ENCODE measurements at regions not wholly inside any gene's neighbourhood (a gene's known extent, or its start where the extent isn't known, plus 50 kb on each side); places are given as distances from the start of the nearest gene placed in this dataset.

DNA sequence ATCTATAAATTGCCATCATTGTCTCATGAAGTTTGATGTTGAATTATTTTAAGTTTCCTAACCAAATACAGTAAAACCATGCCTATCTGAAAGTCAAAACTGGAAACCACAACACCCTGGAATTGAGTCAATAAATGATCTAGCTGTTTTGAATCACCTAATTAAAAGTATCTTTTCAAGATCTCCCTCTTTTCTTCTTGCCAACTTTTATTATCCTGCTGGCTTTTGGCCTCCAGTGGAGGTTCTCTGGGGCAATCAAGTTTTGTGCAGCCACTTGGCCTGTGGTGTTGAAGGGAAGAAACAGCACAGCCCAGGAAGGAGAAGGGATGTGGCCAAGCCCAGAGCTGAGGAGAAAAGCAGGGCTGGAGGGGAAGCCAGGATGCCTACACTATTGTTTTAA lies 255.4 kb downstream of the COG6 start:
- DNase-seq = no peak
- Mint-ChIP-seq H3K9me3 (ENCODE audit: low read depth, unreplicated experiment) (no peaks in the 10 kb centered on the region), H3K4me3 (ENCODE audit: low read depth, unreplicated experiment) (no peak overlapping the region), H3K27me3 (ENCODE audit: unreplicated experiment) (no peaks in the 10 kb centered on the region), H3K4me1 (ENCODE audit: low read depth, unreplicated experiment) (no peaks in the 10 kb centered on the region), H3K36me3 (ENCODE audit: insufficient read depth, unreplicated experiment) (no peaks in the 10 kb centered on the region), H3K27ac (ENCODE audit: unreplicated experiment) (no peak overlapping the region)
- intact Hi-C loops (cut with micrococcal nuclease; ENCODE audit: unreplicated experiment) = loop anchor here (10.0 kb wide), 1 partner anchor 126 kb away; no protein-coding TSS in a partner anchor
- no TSS peak for BruUV-seq (replicated peaks)
- TF ChIP-seq, protein P1, sequence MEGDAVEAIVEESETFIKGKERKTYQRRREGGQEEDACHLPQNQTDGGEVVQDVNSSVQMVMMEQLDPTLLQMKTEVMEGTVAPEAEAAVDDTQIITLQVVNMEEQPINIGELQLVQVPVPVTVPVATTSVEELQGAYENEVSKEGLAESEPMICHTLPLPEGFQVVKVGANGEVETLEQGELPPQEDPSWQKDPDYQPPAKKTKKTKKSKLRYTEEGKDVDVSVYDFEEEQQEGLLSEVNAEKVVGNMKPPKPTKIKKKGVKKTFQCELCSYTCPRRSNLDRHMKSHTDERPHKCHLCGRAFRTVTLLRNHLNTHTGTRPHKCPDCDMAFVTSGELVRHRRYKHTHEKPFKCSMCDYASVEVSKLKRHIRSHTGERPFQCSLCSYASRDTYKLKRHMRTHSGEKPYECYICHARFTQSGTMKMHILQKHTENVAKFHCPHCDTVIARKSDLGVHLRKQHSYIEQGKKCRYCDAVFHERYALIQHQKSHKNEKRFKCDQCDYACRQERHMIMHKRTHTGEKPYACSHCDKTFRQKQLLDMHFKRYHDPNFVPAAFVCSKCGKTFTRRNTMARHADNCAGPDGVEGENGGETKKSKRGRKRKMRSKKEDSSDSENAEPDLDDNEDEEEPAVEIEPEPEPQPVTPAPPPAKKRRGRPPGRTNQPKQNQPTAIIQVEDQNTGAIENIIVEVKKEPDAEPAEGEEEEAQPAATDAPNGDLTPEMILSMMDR (IDR thresholded peaks at IDR 0.05; ENCODE audit: unreplicated experiment) = no peak
- CTCF ChIA-PET = no interaction called here

DNA sequence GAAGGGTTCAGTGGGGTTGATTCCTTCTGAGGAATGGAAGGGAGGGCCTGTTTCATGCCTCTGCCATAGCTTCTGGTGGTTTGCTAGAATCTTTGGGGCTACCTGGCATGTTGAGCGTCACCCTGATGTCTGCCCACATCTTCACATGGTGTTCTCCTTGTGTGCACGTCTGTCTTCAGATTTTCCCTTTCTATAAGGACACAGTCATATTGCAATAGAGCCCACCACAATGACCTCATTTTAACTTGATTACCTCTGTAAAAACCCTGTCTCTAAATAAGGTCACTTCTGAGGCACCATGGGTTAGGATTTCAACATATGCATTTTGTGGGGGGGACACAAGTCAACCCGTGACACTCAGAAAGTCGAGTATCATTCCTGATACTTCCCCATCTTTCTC lies 257.9 kb downstream of the COG6 start:
- intact Hi-C loops (cut with micrococcal nuclease; ENCODE audit: unreplicated experiment) = loop anchor here (10.0 kb wide), 1 partner anchor 129 kb away; no protein-coding TSS in a partner anchor
- H3K4me3 Mint-ChIP-seq (ENCODE audit: low read depth, unreplicated experiment) = no peak overlapping the region
- TF ChIP-seq, protein P1 (IDR thresholded peaks at IDR 0.05; ENCODE audit: unreplicated experiment) = no peak
- CTCF ChIA-PET = no interaction called here
- H3K27me3 Mint-ChIP-seq (ENCODE audit: unreplicated experiment) = no peaks in the 10 kb centered on the region
- BruUV-seq (replicated peaks) = no TSS peak
- H3K36me3 Mint-ChIP-seq (ENCODE audit: insufficient read depth, unreplicated experiment) = no peaks in the 10 kb centered on the region
- no peaks in the 10 kb centered on the region for H3K4me1 Mint-ChIP-seq (ENCODE audit: low read depth, unreplicated experiment)
- DNase-seq = no peak
- H3K27ac Mint-ChIP-seq (ENCODE audit: unreplicated experiment) = no peak overlapping the region
- H3K9me3 Mint-ChIP-seq (ENCODE audit: low read depth, unreplicated experiment) = no peaks in the 10 kb centered on the region

DNA sequence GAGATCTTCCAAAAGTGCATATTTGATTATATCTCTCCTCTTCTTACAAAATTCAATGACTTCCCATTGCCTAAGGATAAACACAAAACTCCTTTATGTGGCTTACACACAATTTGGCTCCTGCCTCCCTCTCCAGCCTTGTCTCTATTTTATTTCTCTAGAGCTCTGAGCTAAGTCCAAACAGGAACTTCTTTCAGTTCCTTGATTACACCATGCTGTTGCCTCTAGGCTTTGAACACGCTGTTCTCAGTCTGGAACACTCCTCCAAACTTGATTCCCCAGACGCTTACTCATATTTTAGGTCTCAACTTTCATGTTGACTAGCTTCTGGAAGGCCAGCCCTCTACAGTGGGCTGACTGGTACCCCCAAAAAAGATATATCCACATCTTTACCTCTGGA lies 258.5 kb downstream of the COG6 start:
- Mint-ChIP-seq H3K36me3 (ENCODE audit: insufficient read depth, unreplicated experiment) (no peaks in the 10 kb centered on the region), H3K9me3 (ENCODE audit: low read depth, unreplicated experiment) (no peaks in the 10 kb centered on the region), H3K4me1 (ENCODE audit: low read depth, unreplicated experiment) (no peaks in the 10 kb centered on the region), H3K4me3 (ENCODE audit: low read depth, unreplicated experiment) (no peak overlapping the region), H3K27me3 (ENCODE audit: unreplicated experiment) (no peaks in the 10 kb centered on the region), H3K27ac (ENCODE audit: unreplicated experiment) (no peak overlapping the region)
- no TSS peak for BruUV-seq (replicated peaks)
- intact Hi-C loops (cut with micrococcal nuclease; ENCODE audit: unreplicated experiment) = loop anchor here (10.0 kb wide), 1 partner anchor 129 kb away; no protein-coding TSS in a partner anchor
- no peak for DNase-seq
- TF ChIP-seq, protein P1 (IDR thresholded peaks at IDR 0.05; ENCODE audit: unreplicated experiment) = no peak
- CTCF ChIA-PET = interaction anchor here (0.6 kb wide), 1 partner anchor 518 kb away, joined by 3 read pairs; no protein-coding TSS in a partner anchor

DNA sequence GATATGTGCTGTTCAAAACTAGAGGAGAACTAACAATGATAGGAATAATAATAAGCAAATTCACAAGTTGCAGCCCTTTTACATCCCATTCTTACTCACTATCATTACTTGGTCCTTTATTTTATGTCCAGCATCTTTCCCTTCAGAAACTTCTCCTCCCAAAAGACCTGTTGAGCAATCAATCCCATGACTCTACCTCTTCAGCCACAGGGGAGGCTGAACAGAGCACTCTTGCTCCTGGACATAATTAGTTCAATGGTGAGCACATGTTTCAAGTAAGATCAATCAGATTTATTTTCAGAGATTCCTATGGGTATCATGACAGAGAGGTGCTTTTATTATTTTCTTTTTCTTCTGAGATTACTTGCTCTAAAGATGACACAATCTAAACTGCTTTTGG lies 260.0 kb downstream of the COG6 start:
- Mint-ChIP-seq H3K27ac (ENCODE audit: unreplicated experiment) (no peak overlapping the region), H3K36me3 (ENCODE audit: insufficient read depth, unreplicated experiment) (no peaks in the 10 kb centered on the region), H3K9me3 (ENCODE audit: low read depth, unreplicated experiment) (no peaks in the 10 kb centered on the region), H3K27me3 (ENCODE audit: unreplicated experiment) (no peaks in the 10 kb centered on the region), H3K4me1 (ENCODE audit: low read depth, unreplicated experiment) (no peaks in the 10 kb centered on the region), H3K4me3 (ENCODE audit: low read depth, unreplicated experiment) (no peak overlapping the region)
- no peak for DNase-seq
- CTCF ChIA-PET = interaction anchor here (1.7 kb wide), 1 partner anchor 28 kb away, joined by 6 read pairs; no protein-coding TSS in a partner anchor
- intact Hi-C loops (cut with micrococcal nuclease; ENCODE audit: unreplicated experiment) = loop anchor here (10.0 kb wide), 1 partner anchor 131 kb away; no protein-coding TSS in a partner anchor
- TF ChIP-seq, protein P1 (IDR thresholded peaks at IDR 0.05; ENCODE audit: unreplicated experiment) = no peak
- BruUV-seq (replicated peaks) = no TSS peak

Data from Calu3 (cell line).